CD14-positive monocyte (primary cell): ENCODE measurements at regions not wholly inside any gene's neighbourhood (a gene's known extent, or its start where the extent isn't known, plus 50 kb on each side); places are given as distances from the start of the nearest gene placed in this dataset.

Source experiments
- DNase-seq, 3 donors: peaks; one replicate each; pipeline ENCODE4 v3.0.0-alpha.2; 2011 to 2022
- H2AFZ ChIP-seq: 2 replicates; pipeline ENCODE4 v1.6.0; 2012; ENCODE audit warnings: mild to moderate bottlenecking, low read depth, low read length, inconsistent platforms; ENCODE audit not compliant: insufficient read depth, poor library complexity, severe bottlenecking
- H3K27ac ChIP-seq, 2 donors: 1 replicate in 1 of 2; 2 replicates in 1 of 2; pipeline ENCODE4 v1.5.1; 2012 to 2013; ENCODE audit warnings: low read length in 2 of 2, control low read depth in 1 of 2, inconsistent platforms in 1 of 2, low read depth in 1 of 2, mild to moderate bottlenecking in 1 of 2
- H3K27me3 ChIP-seq, 2 donors: one replicate each; pipeline versions ENCODE4 v1.6.0 to v1.6.1; 2011 to 2013; ENCODE audit warnings: low read length in 2 of 2; ENCODE audit not compliant: control insufficient read depth in 2 of 2, insufficient read depth in 2 of 2
- H3K36me3 ChIP-seq, 2 donors: replicated peaks in 1 of 2; 1 replicate in 1 of 2; 2 replicates in 1 of 2; pipeline versions ENCODE4 v1.5.1 to v1.6.1; 2012 to 2013; ENCODE audit warnings: low read length in 2 of 2, control low read depth in 1 of 2, inconsistent platforms in 1 of 2, mild to moderate bottlenecking in 1 of 2; ENCODE audit not compliant: insufficient read depth in 2 of 2, control insufficient read depth in 1 of 2
- H3K4me1 ChIP-seq, 2 donors: 1 replicate in 1 of 2; 2 replicates in 1 of 2; pipeline versions ENCODE4 v1.5.1 to v1.6.1; 2012 to 2013; ENCODE audit warnings: low read length in 2 of 2, control low read depth in 1 of 2, inconsistent platforms in 1 of 2, mild to moderate bottlenecking in 1 of 2, moderate library complexity in 1 of 2; ENCODE audit not compliant: insufficient read depth in 2 of 2, control insufficient read depth in 1 of 2
- H3K4me2 ChIP-seq: replicated peaks from 2 replicates; pipeline ENCODE3; 2012; ENCODE audit warnings: low read length, moderate library complexity, mild to moderate bottlenecking; ENCODE audit not compliant: poor library complexity, severe bottlenecking; ENCODE audit errors: extremely low read depth
- H3K4me3 ChIP-seq, 3 experiments: fragments of 200-600 bp in 1 of 3; sonication (generic) in 1 of 3; replicated peaks in 1 of 3; 1 replicate in 2 of 3; 2 replicates in 1 of 3; pipeline ENCODE4 v1.5.1; 2011 to 2013; ENCODE audit warnings: low read length in 3 of 3, mild to moderate bottlenecking in 3 of 3, control low read depth in 2 of 3, low read depth in 2 of 3, inconsistent platforms in 1 of 3, moderate library complexity in 1 of 3
- H3K79me2 ChIP-seq: 2 replicates; pipeline ENCODE4 v1.6.0; 2012; ENCODE audit warnings: mild to moderate bottlenecking, control low read depth, inconsistent platforms, low read length, moderate library complexity; ENCODE audit not compliant: insufficient read depth
- H3K9ac ChIP-seq: 2 replicates; pipeline ENCODE4 v1.6.0; 2017; ENCODE audit warnings: low read length, mild to moderate bottlenecking; ENCODE audit not compliant: insufficient read depth, poor library complexity, severe bottlenecking
- H3K9me3 ChIP-seq, 2 donors: replicated peaks in 1 of 2; 1 replicate in 1 of 2; 2 replicates in 1 of 2; pipeline versions ENCODE4 v1.5.1 to v1.6.1; 2012 to 2013; ENCODE audit warnings: low read length in 2 of 2, control low read depth in 1 of 2; ENCODE audit not compliant: control insufficient read depth in 1 of 2, insufficient read depth in 1 of 2
- H4K20me1 ChIP-seq: 2 replicates; pipeline ENCODE4 v1.6.0; 2012; ENCODE audit warnings: mild to moderate bottlenecking, low read length, control low read depth, moderate library complexity; ENCODE audit not compliant: insufficient read depth
- H3K27ac Mint-ChIP-seq, 7 donors: one replicate each; pipeline ENCODE4 v1.8.0; 2020; ENCODE audit warnings: mild to moderate bottlenecking in 7 of 7, mixed read lengths in 7 of 7, moderate library complexity in 6 of 7, inconsistent platforms in 2 of 7
- H3K27me3 Mint-ChIP-seq, 3 donors: one replicate each; pipeline ENCODE4 v1.8.0; 2021 to 2022; ENCODE audit warnings: low read depth in 3 of 3, mild to moderate bottlenecking in 3 of 3, mixed read lengths in 3 of 3, moderate library complexity in 3 of 3, inconsistent platforms in 1 of 3
- H3K36me3 Mint-ChIP-seq, 2 donors: one replicate each; pipeline ENCODE4 v1.8.0; 2020; ENCODE audit warnings: mixed read lengths in 2 of 2, inconsistent platforms in 1 of 2, mild to moderate bottlenecking in 1 of 2
- H3K4me1 Mint-ChIP-seq: one replicate; pipeline ENCODE4 v1.8.0; 2020; ENCODE audit warnings: mild to moderate bottlenecking, mixed read lengths
- H3K4me3 Mint-ChIP-seq, 2 donors: one replicate each; pipeline ENCODE4 v1.8.0; 2020; ENCODE audit warnings: mild to moderate bottlenecking in 2 of 2, mixed read lengths in 2 of 2, moderate library complexity in 1 of 2
- H3K9me3 Mint-ChIP-seq, 7 donors: one replicate each; pipeline ENCODE4 v1.8.0; 2020 to 2022; ENCODE audit warnings: mixed read lengths in 7 of 7, mild to moderate bottlenecking in 6 of 7, moderate library complexity in 6 of 7, inconsistent platforms in 2 of 7
- CTCF ChIP-seq: fragments of 200-600 bp; IDR thresholded peaks from one replicate; pipeline ENCODE4 v1.8.0; 2022; ENCODE audit warnings: antibody characterized with exemption, mild to moderate bottlenecking
- WGBS: methylation state at CpG from one replicate; pipeline ENCODE4 v1.1.5; 2013; ENCODE audit warnings: missing lambda C conversion rate; ENCODE audit not compliant: insufficient coverage; 5-methylcytosine and 5-hydroxymethylcytosine counted together
- intact Hi-C, 2 donors: fragments of 100-400 bp; cut with micrococcal nuclease; formaldehyde crosslinking; loops; one replicate each; pipeline versions ENCODE4 v1.15.0 to v1.15.1; 2023

GRCh38 chr14:103207388-103208072, 84.3 kb downstream of the TNFAIP2 start:
- H3K9me3 ChIP-seq: peaks cover 40 to 44% of the 10 kb centered on the region in 2 donors
- no peaks in the 10 kb centered on the region for H3K79me2 ChIP-seq
- H3K27ac ChIP-seq: no peak overlapping the region
- no peaks in the 10 kb centered on the region for H4K20me1 ChIP-seq
- Mint-ChIP-seq H3K27ac (no peak overlapping the region), H3K4me3 (peak overlapping the region in 1 of 2 donors; percentile 74), H3K36me3 (peaks cover 0 to 11% of the 10 kb centered on the region in 2 donors), H3K9me3 (peaks cover 29 to 52% (median 48%) of the 10 kb centered on the region in 7 donors), H3K4me1 (peaks cover 2% of the 10 kb centered on the region), H3K27me3 (peaks cover 44 to 74% (median 50%) of the 10 kb centered on the region in 3 donors)
- H2AFZ ChIP-seq: peak overlapping the region; percentile 8
- no peak for DNase-seq
- H3K36me3 ChIP-seq: no peaks in the 10 kb centered on the region
- peak overlapping the region in 1 of 3 experiments; percentile 36 for H3K4me3 ChIP-seq
- H3K27me3 ChIP-seq: peaks cover 31 to 42% of the 10 kb centered on the region in 2 donors
- peak overlapping the region; percentile 39 for H3K4me2 ChIP-seq
- WGBS: 6% methylated on average over 78 of the region's 80 CpGs
- no peak for TF ChIP-seq CTCF
- intact Hi-C loops: no loop called here
- peaks cover 0 to 8% of the 10 kb centered on the region in 2 donors for H3K4me1 ChIP-seq
- no peak overlapping the region for H3K9ac ChIP-seq

DNA sequence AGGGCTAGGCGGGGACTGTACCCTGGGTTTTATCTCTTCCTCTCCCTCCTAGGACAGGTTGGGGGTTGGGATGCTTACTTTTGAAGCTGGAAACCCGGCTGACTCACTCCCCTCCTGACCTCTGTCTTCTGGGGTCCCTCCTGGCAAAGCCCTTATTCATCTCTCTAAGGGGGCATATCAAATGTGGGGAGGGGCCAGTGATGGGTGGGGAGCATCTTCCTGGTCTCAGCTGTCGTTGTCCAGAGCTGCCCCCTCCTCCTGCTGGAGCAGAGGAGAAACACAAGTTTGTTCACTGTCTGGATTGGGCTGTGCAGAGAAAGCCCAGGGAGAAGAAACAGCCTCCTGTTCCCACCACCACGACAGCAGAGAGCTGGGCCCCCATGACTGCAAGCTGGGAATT, 85.8 kb downstream of the TNFAIP2 start:
- no CpG with 5 or more reads among the region's 4 CpGs for WGBS
- intact Hi-C loops: no loop called here
- Mint-ChIP-seq H3K4me1 (peaks cover 2% of the 10 kb centered on the region), H3K27me3 (peaks cover 50 to 77% (median 53%) of the 10 kb centered on the region in 3 donors), H3K4me3 (peak overlapping the region in 1 of 2 donors; percentile 74), H3K27ac (no peak overlapping the region), H3K9me3 (peaks cover 20 to 39% (median 36%) of the 10 kb centered on the region in 7 donors), H3K36me3 (peaks cover 0 to 11% of the 10 kb centered on the region in 2 donors)
- no peak overlapping the region for H3K27ac ChIP-seq
- H3K9me3 ChIP-seq: peaks cover 28 to 35% of the 10 kb centered on the region in 2 donors
- peaks cover 33 to 46% of the 10 kb centered on the region in 2 donors for H3K27me3 ChIP-seq
- no peak for DNase-seq
- no peaks in the 10 kb centered on the region for H3K36me3 ChIP-seq
- no peak overlapping the region for H3K9ac ChIP-seq
- H2AFZ ChIP-seq: no peak overlapping the region
- H3K4me2 ChIP-seq: no peak overlapping the region
- H3K4me1 ChIP-seq: peaks cover 0 to 8% of the 10 kb centered on the region in 2 donors
- TF ChIP-seq CTCF: no peak
- no peaks in the 10 kb centered on the region for H4K20me1 ChIP-seq
- H3K4me3 ChIP-seq: no peak overlapping the region
- H3K79me2 ChIP-seq: no peaks in the 10 kb centered on the region
